Neural progenitor cell (in vitro differentiated cells): ENCODE measurements at regions not wholly inside any gene's neighbourhood (a gene's known extent, or its start where the extent isn't known, plus 50 kb on each side); places are given as distances from the start of the nearest gene placed in this dataset.

Experiments used
- CTCF ChIP-seq: fragments of 200-600 bp; sonication (generic); IDR thresholded peaks from 2 replicates; pipeline ENCODE4 v1.5.1; 2017; ENCODE audit warnings: antibody characterized with exemption, mild to moderate bottlenecking
- EZH2 ChIP-seq: fragments of 200-600 bp; sonication (generic); IDR thresholded peaks from 2 replicates; pipeline ENCODE4 v1.6.1; 2017; ENCODE audit warnings: antibody characterized with exemption, mild to moderate bottlenecking, moderate library complexity
- EZH2phosphoT487 ChIP-seq: fragments of 200-600 bp; sonication (generic); IDR thresholded peaks from 2 replicates; pipeline ENCODE4 v1.6.1; 2017; ENCODE audit warnings: antibody characterized with exemption

- TF ChIP-seq EZH2 (no peak), EZH2phosphoT487 (no peak), CTCF (no peak)
Measured at GRCh38 chr11:90732486-90732885, 509.6 kb upstream of the CHORDC1 start.
